ENCODE measurements at regions not wholly inside any gene's neighbourhood (a gene's known extent, or its start where the extent isn't known, plus 50 kb on each side); places are given as distances from the start of the nearest gene placed in this dataset.

DNA sequence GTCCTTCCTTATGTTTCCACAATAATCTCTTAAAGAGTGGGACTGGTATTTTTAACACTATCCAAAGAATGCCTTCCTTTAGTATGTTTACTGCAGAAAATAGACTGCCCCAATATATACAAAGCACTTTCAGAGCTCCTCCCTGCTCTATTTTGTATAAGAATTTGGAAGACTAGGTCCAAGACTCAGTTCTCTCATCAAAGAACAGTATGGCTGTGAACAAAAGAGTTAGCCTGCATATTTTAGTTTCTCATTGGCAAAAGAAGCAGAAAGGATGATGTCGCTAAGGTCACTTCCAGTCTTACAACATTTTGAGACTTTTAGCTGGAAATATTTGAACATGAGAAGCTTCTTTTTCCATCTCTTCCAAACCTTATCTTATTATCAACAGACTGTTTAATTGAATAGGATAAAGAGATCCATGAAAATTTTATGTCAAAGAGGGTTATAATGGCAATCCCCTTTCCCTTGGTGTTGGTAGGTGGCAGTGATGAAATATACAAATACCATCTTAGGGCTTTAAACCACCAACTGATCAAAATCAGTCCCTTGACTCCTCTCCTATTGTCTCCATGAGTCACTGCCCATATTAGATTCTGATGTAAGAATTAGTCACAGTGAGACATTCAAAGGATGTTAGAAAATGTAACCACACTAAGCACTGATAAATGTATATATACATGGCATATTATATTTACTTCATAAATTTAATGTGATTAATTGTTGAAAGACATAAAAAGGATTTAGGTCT is 266.9 kb upstream of the DSEL start:
- TF ChIP-seq, protein P1, sequence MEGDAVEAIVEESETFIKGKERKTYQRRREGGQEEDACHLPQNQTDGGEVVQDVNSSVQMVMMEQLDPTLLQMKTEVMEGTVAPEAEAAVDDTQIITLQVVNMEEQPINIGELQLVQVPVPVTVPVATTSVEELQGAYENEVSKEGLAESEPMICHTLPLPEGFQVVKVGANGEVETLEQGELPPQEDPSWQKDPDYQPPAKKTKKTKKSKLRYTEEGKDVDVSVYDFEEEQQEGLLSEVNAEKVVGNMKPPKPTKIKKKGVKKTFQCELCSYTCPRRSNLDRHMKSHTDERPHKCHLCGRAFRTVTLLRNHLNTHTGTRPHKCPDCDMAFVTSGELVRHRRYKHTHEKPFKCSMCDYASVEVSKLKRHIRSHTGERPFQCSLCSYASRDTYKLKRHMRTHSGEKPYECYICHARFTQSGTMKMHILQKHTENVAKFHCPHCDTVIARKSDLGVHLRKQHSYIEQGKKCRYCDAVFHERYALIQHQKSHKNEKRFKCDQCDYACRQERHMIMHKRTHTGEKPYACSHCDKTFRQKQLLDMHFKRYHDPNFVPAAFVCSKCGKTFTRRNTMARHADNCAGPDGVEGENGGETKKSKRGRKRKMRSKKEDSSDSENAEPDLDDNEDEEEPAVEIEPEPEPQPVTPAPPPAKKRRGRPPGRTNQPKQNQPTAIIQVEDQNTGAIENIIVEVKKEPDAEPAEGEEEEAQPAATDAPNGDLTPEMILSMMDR (IDR thresholded peaks at IDR 0.05): no peak
- TF ChIP-seq POLR2AphosphoS5 (IDR thresholded peaks at IDR 0.05; ENCODE audit: low read depth, low read length): no peak
- TF ChIP-seq TCF7L2 (IDR thresholded peaks at IDR 0.05; ENCODE audit: low read depth, low read length): no peak
- TF ChIP-seq REST (IDR thresholded peaks at IDR 0.05; ENCODE audit: insufficient read depth in 1 of 2, low read depth in 2 of 2, low read length in 1 of 2): no peak
- TF ChIP-seq SIN3A (IDR thresholded peaks at IDR 0.05; ENCODE audit: borderline replicate concordance, insufficient read depth, low read depth, low read length): no peak
